IPS DF 19.7 (cell line): ENCODE measurements at regions not wholly inside any gene's neighbourhood (a gene's known extent, or its start where the extent isn't known, plus 50 kb on each side); places are given as distances from the start of the nearest gene placed in this dataset.

Experiments used
- DNase-seq: peaks from one replicate; pipeline ENCODE4 v3.0.0-alpha.2; 2013; ENCODE audit warnings: low read depth, low spot score

GRCh38 chr10:78185693-78186055, 152.0 kb downstream of the RPS24 start:
- no peak for DNase-seq

- no peak for DNase-seq
Measured at GRCh38 chr10:78186572-78186971, 152.9 kb downstream of the RPS24 start.

- no peak for DNase-seq
Measured at GRCh38 chr10:78187371-78187770, 153.7 kb downstream of the RPS24 start.

GRCh38 chr10:78188446-78188845, 154.8 kb downstream of the RPS24 start:
- no peak for DNase-seq

- no peak for DNase-seq
Measured at GRCh38 chr10:78190051-78190825, 156.6 kb downstream of the RPS24 start.

GRCh38 chr10:78191301-78191700, 157.6 kb downstream of the RPS24 start:
- no peak for DNase-seq

GRCh38 chr10:78193189-78193588, 159.5 kb downstream of the RPS24 start:
- no peak for DNase-seq

GRCh38 chr10:78194050-78194449, 160.4 kb downstream of the RPS24 start:
- DNase-seq, result no peak

GRCh38 chr10:78194539-78195402, 161.1 kb downstream of the RPS24 start:
- DNase-seq, result no peak

- no peak for DNase-seq
Measured at GRCh38 chr10:78196396-78196795, 162.7 kb downstream of the RPS24 start.

- no peak for DNase-seq
Measured at GRCh38 chr10:78196964-78197363, 163.3 kb downstream of the RPS24 start.

GRCh38 chr10:78197628-78198272, 164.1 kb downstream of the RPS24 start:
- no peak for DNase-seq

- no peak for DNase-seq
Measured at GRCh38 chr10:78199005-78199725, 165.5 kb downstream of the RPS24 start.

GRCh38 chr10:78199759-78200158, 166.1 kb downstream of the RPS24 start:
- no peak for DNase-seq

GRCh38 chr10:78200686-78201085, 167.0 kb downstream of the RPS24 start:
- DNase-seq, result no peak

- no peak for DNase-seq
Measured at GRCh38 chr10:78202386-78202785, 168.7 kb downstream of the RPS24 start.

- DNase-seq, result no peak
Measured at GRCh38 chr10:78203915-78204818, 170.5 kb downstream of the RPS24 start.

- no peak for DNase-seq
Measured at GRCh38 chr10:78205457-78206016, 171.9 kb downstream of the RPS24 start.

- DNase-seq, result no peak
Measured at GRCh38 chr10:78207216-78207615, 173.6 kb downstream of the RPS24 start.

GRCh38 chr10:78207776-78208175, 174.1 kb downstream of the RPS24 start:
- DNase-seq, result no peak
